ENCODE measurements at regions not wholly inside any gene's neighbourhood (a gene's known extent, or its start where the extent isn't known, plus 50 kb on each side); places are given as distances from the start of the nearest gene placed in this dataset.

- TF ChIP-seq POLR2AphosphoS5 (IDR thresholded peaks at IDR 0.05; ENCODE audit: low read depth, low read length) (no peak), POLR2A (IDR thresholded peaks at IDR 0.05; ENCODE audit: low read depth, low read length) (no peak)
These were observed 181.9 kb upstream of the CXCL12 start for GRCh38 chr10:44566786-44567185.
